Fibroblast of skin of right quadriceps (primary cell): ENCODE measurements at regions not wholly inside any gene's neighbourhood (a gene's known extent, or its start where the extent isn't known, plus 50 kb on each side); places are given as distances from the start of the nearest gene placed in this dataset.
"Not testable (repeated sequence)": the region's sequence is repeated elsewhere in the genome, so short reads cannot be mapped to it uniquely, and the experiment has no call there.

Source experiments
- DNase-seq: peaks from one replicate; pipeline ENCODE4 v3.0.0-alpha.2; 2013

GRCh38 chr21:25215698-25216384 is 391.4 kb downstream of the MRPL39 start:
- no peak for DNase-seq

DNA sequence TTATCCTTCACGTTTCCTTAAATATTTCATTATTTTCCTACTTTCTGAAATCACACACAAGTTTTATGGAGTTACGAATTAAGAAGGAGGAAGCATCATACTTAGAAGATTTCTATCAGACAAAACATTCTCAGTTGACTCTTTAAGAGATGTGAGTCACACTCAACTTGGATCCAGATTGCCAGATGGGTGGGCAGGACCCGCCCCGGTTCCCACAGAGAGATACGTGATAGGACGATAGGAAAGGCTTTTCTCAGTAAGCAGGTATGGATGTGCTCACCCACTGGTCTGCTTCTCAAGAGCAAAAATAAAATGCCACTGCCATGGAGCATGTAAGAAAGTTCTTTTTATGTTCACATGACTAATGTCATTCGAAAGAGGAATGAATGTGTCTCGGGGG is 392.6 kb downstream of the MRPL39 start:
- no peak for DNase-seq

DNA sequence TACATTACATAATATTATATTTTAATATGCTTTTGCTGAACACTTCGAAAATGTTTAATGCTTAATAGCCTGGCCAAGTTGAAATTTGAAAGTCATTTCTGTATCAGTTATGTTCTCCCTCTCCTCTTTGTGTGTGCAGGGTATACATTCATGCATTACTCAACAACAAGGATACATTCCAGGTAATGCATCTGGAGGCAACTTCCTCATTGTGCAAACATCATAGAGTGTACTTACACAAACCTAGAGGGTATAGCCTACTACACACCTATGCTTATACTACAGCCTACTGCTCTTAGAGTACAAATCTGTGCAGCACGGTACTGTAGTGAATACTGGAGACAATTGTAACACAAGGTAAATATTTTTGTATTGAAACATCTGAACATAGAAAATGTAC is 407.3 kb downstream of the MRPL39 start:
- no peak for DNase-seq

DNA sequence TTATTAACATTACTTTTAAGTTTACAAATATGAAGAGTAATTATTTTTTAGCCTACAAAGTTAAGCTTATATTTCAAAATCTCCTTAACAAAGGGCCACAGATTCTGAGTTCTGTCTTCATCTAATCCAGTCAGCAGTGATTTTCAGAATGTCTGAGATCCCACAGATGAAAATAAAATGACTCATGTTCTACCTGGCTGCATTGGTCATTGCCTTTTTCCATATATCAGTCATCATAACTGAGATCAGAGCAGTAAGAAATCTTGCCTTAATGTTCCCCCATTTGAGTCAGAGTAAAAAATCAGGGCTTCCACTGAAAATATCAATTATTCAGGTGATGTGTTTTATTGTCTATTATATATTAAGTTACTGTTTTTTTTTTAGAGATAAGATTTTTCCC is 416.1 kb downstream of the MRPL39 start:
- DNase-seq = no peak

DNA sequence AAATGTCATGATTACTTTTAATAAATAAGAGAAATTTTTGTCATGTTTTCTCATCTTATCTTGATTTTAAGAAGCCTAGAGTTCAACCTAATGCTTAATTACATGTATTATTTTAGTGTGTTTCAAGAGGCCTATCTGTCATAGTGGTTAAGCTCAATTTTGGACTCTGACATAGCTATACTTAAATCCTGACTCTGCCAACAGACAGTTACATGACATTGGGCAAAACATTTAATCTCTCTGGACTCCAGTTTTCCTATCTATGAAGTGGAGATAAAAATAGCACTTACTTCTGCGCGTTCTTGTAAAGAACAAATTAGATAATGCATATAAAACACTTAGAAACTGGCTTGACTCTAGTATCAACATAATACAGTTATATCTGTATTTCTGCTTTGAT is 417.8 kb downstream of the MRPL39 start:
- no peak for DNase-seq

- no peak for DNase-seq
Observed at GRCh38 chr21:25188677-25189079, 418.6 kb downstream of the MRPL39 start.

GRCh38 chr21:25186273-25186672 is 421.0 kb downstream of the MRPL39 start:
- no peak for DNase-seq

DNA sequence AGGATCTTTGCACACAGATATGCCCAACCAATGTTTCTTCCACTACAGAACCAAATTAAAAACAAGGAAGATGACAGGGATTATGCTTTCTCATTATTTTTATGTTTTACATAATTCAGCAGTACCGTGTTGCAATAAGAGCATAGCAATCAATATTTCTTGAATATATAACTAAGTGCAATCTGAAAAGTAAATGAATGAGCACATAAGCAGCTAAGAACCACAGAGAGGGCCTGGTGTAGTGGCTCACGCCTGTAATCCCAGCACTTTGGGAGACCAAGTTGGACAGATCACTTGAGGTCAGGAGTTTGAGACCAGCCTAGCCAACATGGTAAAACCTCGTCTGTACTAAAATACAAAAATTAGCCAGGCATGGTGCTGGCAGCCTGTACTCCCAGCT is 423.7 kb downstream of the MRPL39 start:
- no peak for DNase-seq

DNA sequence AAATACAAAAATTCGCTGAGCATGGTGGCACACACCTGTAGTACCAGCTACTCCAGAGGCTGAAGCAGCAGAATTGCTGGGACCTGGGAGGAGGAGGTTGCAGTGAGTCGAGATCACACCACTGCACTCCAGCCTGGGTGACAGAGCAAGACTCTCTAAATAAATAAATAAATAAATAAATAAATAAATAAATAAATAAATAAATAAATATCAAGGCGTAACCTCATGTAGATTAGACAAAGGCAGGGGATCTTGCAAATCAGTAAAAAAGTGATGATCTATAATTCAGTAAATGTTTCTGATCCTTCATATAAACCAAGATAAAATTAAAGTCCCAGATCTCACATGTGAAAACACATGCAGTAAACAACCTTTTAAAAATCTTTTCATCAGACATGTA is 425.6 kb downstream of the MRPL39 start:
- not testable (repeated sequence) for DNase-seq

DNA sequence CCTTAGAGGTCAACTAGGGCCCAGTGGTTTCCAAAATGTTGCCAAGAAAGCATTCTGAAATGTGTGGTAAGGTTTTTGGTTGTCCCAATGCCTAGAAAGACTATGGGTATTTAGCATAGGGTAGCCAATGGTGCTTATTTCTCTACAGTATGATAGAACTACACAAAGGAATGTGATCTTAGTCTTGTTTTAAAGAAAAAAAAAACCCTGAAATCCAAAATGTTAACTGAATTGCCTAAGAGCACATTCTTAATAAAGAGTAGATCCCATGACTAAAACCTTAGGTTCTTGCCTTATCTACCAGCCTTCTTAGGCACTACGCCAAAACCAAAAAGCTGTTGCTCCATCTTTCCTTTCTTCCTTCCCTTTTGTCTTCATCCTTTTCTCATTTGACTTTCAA is 428.2 kb downstream of the MRPL39 start:
- DNase-seq = peak; percentile 84

DNA sequence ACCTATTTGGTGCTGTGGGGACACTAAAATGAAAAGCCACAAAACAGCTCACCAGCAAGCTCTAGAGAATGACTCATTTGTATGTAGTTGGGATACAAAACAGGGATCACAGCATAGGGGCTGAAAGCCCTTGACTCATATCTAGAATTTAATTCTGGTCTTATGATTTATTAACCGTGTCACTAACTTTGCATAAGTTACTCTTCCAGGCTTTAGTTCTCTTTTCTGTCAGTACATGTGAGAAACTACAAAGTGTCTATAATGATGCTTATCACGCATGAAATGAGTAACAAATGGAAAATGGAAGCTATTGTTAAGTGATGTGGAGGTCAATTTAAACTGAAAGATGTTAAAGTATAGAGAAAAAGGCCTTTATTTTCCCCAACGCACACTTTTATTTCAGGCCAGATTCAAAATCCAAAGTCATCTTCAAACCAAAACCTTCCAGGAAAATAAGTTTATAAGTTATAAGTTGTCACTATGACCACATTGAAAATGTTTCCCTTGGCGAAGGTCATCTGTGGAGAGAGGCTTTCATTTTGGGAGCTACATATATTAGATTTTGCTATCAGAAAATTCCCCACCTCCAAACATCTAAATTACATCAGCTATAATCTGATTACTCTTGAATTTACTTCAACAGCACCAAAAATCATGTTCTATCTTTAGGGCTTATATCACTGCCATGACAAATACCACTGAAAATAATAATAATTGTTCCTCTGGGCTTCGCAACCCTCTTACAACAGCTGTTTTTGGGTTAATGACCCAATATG is 430.5 kb downstream of the MRPL39 start:
- peak; percentile 75 for DNase-seq

DNA sequence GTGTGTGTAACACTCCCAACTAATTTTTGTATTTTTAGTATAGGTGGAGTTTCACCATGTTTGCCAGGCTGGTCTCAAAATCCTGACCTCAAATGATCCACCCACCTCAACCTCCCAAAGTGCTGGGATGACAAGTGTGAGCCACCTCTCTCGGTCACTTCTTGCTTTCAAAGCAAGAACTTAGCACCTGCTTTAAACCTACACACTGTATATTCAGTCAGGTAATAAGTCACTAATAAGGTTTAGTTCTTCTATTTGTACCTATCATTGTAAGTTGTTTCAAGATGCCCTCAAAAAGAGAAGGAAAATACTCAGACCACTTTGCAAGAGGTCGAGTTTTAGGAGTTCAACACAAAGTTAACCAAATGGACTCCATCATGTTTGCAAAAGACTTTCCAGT is 431.3 kb downstream of the MRPL39 start:
- DNase-seq = no peak

DNA sequence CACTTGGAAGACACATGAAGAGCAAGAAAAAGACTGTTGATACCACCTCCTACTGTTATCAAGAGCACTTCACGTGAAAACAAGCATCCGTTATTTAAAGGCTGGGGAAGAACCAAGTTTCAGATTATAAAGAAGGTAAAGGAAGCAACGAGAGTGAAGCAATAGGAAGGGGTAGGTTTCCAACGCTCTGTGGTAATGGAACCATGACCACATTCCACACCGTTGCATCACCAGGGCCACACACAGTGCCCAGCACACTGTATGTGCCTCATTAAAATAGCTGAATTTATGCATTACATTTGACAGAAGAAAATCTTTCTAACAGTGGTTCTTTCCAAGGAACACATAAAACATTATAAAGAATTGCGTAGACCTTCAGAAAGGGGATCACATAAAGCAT is 435.8 kb downstream of the MRPL39 start:
- peak; percentile 85 for DNase-seq

GRCh38 chr21:25170681-25171080 is 436.6 kb downstream of the MRPL39 start:
- peak; percentile 9 for DNase-seq

DNA sequence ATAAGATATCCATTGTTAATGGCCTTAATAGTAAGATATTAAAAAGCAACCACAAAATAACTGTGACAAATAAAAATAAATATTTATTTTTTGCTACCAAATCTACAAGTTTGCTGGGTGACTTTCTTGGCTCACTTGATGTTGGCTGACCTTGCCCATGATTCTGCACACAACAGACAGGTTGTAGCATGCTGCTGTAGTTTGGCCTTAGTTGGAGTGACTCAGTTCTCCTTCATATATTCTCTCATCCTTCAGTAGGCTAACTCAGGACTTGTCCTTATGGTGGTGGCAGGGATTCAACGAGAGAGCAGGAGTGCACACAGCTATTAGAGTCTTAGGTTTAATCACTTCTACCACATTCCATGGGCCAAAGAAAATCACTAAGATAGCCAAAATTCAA is 437.9 kb downstream of the MRPL39 start:
- no peak for DNase-seq

DNA sequence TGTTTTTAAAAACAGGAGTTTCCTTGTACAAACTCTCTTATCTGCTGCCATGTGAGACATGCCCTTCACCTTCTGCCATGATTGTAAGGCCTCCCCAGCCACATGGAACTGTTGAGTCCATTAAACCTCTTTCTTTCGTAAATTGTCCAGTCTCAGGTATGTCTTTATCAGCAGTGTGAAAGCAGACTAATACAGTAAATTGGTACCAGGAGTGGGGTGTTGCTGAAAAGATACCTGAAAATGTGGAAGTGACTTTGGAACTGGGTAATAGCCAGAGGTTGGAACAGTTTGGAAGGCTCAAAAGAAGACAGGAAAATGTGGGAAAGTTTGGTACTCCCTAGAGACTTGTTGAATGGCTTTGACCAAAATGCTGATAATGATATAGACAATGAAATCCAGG is 440.4 kb downstream of the MRPL39 start:
- not testable (repeated sequence) for DNase-seq

DNA sequence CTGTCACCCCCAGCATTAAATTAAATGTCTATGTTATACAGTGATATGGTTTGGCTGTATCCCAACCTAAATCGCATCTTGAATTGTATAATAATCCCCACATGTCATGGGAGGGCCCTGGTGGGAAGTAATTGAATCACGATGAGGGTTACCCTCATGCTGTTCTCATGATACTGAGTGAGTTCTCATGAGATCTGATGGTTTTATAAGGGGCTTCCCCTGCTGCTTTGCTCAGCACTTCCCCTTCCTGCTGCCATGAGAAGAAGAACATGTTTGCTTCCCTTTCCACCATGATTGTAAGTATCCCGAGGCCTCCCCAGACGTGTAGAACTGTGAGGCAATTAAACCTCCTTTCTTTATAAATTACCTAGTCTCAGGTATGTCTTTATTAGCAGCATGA is 445.7 kb downstream of the MRPL39 start:
- DNase-seq = no peak

- DNase-seq = not testable (repeated sequence)
Observed at GRCh38 chr21:25155020-25155419, 452.3 kb downstream of the MRPL39 start.

GRCh38 chr21:25149022-25149421 is 458.3 kb downstream of the MRPL39 start:
- no peak for DNase-seq

- DNase-seq = no peak
Observed at GRCh38 chr21:25139414-25139813, 467.9 kb downstream of the MRPL39 start.

DNA sequence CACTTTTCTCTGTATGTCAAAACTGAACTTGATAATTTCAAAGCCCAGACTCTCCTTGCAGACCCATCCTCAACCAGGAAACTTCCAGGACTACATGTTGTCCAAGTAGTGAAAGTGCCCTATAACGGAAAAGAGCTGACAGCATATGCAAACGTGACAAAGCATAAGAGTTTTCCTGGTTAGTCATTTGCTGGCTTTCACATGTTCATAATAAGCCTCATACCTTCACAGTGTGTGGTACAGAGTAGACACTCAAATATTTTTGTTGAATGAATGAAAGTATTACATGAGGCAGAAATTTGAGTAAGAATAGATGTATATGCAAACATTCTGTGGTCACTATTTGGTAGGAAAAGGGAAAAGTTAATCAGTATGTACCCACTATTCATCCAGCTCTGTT is 473.3 kb downstream of the MRPL39 start:
- DNase-seq = peak; percentile 78

DNA sequence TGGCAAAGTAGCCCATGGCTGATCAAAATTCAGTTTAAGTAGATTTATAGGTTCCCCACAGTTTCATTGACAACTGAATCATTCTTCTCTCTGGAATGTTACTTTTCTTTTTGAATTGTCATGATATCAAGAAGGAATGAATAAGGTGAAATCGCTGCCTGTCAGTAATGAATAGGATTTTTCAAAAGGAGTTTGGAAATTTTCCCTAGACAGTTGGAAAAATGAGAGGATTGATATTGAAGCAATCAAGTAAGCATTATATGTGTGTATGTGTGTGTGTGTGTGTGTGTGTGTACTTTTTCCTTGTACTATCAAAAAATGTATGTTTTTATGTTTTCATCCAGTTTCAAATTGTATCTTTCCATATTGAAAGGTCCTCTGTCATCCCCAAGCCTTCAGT is 479.5 kb downstream of the MRPL39 start:
- no peak for DNase-seq

- no peak for DNase-seq
Observed at GRCh38 chr21:25127007-25127406, 480.3 kb downstream of the MRPL39 start.

DNA sequence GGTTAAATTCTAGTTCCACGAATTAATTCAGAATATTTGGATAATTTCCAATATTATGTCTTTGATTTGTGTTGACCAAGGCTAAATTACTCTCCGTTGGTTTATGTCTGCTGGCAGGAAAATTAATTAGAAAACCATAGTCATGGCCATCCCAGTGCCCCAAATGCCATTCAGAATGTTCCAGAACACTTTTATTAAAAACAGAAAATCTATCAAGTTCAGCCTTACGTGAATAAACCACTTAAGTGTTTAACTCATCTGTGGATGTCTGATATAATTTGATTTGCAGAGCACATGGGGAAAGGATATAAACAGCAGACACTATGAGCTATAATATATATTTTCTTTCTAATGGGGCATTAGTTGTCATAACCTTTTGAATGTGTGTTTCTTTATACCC is 480.7 kb downstream of the MRPL39 start:
- DNase-seq = no peak

GRCh38 chr21:25118648-25119047 is 488.6 kb downstream of the MRPL39 start:
- no peak for DNase-seq
